Stimulated activated CD4-positive, alpha-beta T cell treated with anti-CD3 and anti-CD28 coated beads, Interleukin-4, amount 100 ng/mL, for 4 hours (primary cell): ENCODE measurements at regions not wholly inside any gene's neighbourhood (a gene's known extent, or its start where the extent isn't known, plus 50 kb on each side); places are given as distances from the start of the nearest gene placed in this dataset.
"Not testable (repeated sequence)": the region's sequence is repeated elsewhere in the genome, so short reads cannot be mapped to it uniquely, and the experiment has no call there.

Experiments used
- DNase-seq, 2 experiments: peaks; one replicate each; pipeline ENCODE4 v3.0.0-alpha.2; 2020

GRCh38 chr5:125660231-125660895 is 762.8 kb upstream of the GRAMD2B start:
- DNase-seq = no peak

GRCh38 chr5:125661584-125661983 is 761.6 kb upstream of the GRAMD2B start:
- DNase-seq = no peak

GRCh38 chr5:125668884-125669283 is 754.3 kb upstream of the GRAMD2B start:
- DNase-seq = no peak

GRCh38 chr5:125673359-125673950 is 749.8 kb upstream of the GRAMD2B start:
- no peak for DNase-seq

GRCh38 chr5:125679522-125679921 is 743.7 kb upstream of the GRAMD2B start:
- DNase-seq = no peak

GRCh38 chr5:125683669-125684068 is 739.5 kb upstream of the GRAMD2B start:
- no peak for DNase-seq

- DNase-seq = no peak
Measured at GRCh38 chr5:125685771-125686170, 737.4 kb upstream of the GRAMD2B start.

GRCh38 chr5:125691738-125692530 is 731.3 kb upstream of the GRAMD2B start:
- DNase-seq = not testable (repeated sequence)

- no peak for DNase-seq
Measured at GRCh38 chr5:125695996-125696655, 727.1 kb upstream of the GRAMD2B start.

- DNase-seq = no peak
Measured at GRCh38 chr5:125696762-125697161, 726.4 kb upstream of the GRAMD2B start.

GRCh38 chr5:125698420-125698819 is 724.8 kb upstream of the GRAMD2B start:
- DNase-seq = no peak

GRCh38 chr5:125699860-125700259 is 723.3 kb upstream of the GRAMD2B start:
- no peak for DNase-seq

GRCh38 chr5:125700380-125700861 is 722.8 kb upstream of the GRAMD2B start:
- no peak for DNase-seq

GRCh38 chr5:125703616-125704015 is 719.6 kb upstream of the GRAMD2B start:
- no peak for DNase-seq

- DNase-seq = no peak
Measured at GRCh38 chr5:125704888-125705287, 718.3 kb upstream of the GRAMD2B start.

GRCh38 chr5:125708583-125708982 is 714.6 kb upstream of the GRAMD2B start:
- DNase-seq = no peak

- no peak for DNase-seq
Measured at GRCh38 chr5:125710745-125711144, 712.5 kb upstream of the GRAMD2B start.

- DNase-seq = no peak
Measured at GRCh38 chr5:125712397-125712796, 710.8 kb upstream of the GRAMD2B start.

- no peak for DNase-seq
Measured at GRCh38 chr5:125713109-125713805, 710.0 kb upstream of the GRAMD2B start.

GRCh38 chr5:125715216-125715615 is 708.0 kb upstream of the GRAMD2B start:
- no peak for DNase-seq

GRCh38 chr5:125717209-125717608 is 706.0 kb upstream of the GRAMD2B start:
- no peak for DNase-seq

GRCh38 chr5:125719681-125720347 is 703.4 kb upstream of the GRAMD2B start:
- no peak for DNase-seq
